ENCODE measurements at regions not wholly inside any gene's neighbourhood (a gene's known extent, or its start where the extent isn't known, plus 50 kb on each side); places are given as distances from the start of the nearest gene placed in this dataset.

DNA sequence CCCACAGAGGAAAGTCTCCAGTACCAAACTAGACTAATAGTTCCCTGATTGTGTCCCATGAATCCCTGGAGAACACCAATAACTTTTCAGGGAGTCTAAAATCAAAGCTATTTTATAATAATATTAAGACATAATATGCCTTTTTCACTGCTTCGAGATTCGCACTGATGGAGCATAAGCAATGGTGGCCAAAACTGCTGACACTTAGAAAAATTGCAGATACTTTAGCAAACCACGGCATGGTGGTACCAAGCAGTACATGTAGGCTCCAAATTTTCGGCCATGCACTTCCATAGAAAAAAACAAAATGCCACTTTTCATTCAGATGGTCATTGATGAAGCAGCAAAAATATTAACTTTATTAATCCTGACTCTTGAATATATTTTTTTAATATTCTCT lies 100.3 kb upstream of the PCSK1 start:
- TF ChIP-seq, protein P1, sequence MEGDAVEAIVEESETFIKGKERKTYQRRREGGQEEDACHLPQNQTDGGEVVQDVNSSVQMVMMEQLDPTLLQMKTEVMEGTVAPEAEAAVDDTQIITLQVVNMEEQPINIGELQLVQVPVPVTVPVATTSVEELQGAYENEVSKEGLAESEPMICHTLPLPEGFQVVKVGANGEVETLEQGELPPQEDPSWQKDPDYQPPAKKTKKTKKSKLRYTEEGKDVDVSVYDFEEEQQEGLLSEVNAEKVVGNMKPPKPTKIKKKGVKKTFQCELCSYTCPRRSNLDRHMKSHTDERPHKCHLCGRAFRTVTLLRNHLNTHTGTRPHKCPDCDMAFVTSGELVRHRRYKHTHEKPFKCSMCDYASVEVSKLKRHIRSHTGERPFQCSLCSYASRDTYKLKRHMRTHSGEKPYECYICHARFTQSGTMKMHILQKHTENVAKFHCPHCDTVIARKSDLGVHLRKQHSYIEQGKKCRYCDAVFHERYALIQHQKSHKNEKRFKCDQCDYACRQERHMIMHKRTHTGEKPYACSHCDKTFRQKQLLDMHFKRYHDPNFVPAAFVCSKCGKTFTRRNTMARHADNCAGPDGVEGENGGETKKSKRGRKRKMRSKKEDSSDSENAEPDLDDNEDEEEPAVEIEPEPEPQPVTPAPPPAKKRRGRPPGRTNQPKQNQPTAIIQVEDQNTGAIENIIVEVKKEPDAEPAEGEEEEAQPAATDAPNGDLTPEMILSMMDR (IDR thresholded peaks at IDR 0.05) = no peak
- no peak for TF ChIP-seq ZFX (IDR thresholded peaks at IDR 0.05; ENCODE audit: borderline replicate concordance)
